ENCODE measurements at regions not wholly inside any gene's neighbourhood (a gene's known extent, or its start where the extent isn't known, plus 50 kb on each side); places are given as distances from the start of the nearest gene placed in this dataset.

- in situ Hi-C loops (cut with MboI; ENCODE audit: low sequenced_read_pairs, unreplicated experiment): no loop called here
- TF ChIP-seq, protein P1, sequence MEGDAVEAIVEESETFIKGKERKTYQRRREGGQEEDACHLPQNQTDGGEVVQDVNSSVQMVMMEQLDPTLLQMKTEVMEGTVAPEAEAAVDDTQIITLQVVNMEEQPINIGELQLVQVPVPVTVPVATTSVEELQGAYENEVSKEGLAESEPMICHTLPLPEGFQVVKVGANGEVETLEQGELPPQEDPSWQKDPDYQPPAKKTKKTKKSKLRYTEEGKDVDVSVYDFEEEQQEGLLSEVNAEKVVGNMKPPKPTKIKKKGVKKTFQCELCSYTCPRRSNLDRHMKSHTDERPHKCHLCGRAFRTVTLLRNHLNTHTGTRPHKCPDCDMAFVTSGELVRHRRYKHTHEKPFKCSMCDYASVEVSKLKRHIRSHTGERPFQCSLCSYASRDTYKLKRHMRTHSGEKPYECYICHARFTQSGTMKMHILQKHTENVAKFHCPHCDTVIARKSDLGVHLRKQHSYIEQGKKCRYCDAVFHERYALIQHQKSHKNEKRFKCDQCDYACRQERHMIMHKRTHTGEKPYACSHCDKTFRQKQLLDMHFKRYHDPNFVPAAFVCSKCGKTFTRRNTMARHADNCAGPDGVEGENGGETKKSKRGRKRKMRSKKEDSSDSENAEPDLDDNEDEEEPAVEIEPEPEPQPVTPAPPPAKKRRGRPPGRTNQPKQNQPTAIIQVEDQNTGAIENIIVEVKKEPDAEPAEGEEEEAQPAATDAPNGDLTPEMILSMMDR (IDR thresholded peaks at IDR 0.05; ENCODE audit: borderline replicate concordance, control extremely low read depth, extremely low read depth, insufficient read depth, missing control alignments): no peak
- DNase-seq (ENCODE audit: low spot score): no peak
Measured at GRCh38 chr2:64394153-64394552, 59.8 kb upstream of the LGALSL start.

GRCh38 chr2:64396001-64396400 is 58.0 kb upstream of the LGALSL start:
- DNase-seq (ENCODE audit: low spot score): no peak
- in situ Hi-C loops (cut with MboI; ENCODE audit: low sequenced_read_pairs, unreplicated experiment): no loop called here
- TF ChIP-seq, protein P1 (IDR thresholded peaks at IDR 0.05; ENCODE audit: borderline replicate concordance, control extremely low read depth, extremely low read depth, insufficient read depth, missing control alignments): no peak

DNA sequence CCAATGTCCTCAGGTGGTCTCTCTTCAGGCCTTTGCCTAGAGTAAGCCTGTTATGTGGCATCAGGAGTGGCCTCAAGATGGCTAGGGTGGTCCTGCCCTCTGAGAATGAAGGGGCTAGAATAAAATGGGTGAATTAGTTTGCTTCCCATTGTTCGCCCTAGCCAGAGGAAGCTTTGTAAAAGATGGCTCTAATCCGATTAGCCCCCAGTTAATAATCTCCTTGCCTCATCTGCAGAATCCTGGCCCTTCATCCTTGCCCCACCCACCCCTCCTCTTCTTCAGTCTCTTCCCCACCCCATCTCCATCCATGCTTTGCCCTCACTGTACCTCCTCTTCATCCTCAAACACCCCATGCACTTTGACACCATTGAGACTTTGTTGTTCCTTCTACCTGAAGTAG is 57.4 kb upstream of the LGALSL start:
- in situ Hi-C loops (cut with MboI; ENCODE audit: low sequenced_read_pairs, unreplicated experiment): no loop called here

GRCh38 chr2:64398516-64399129 is 55.3 kb upstream of the LGALSL start:
- in situ Hi-C loops (cut with MboI; ENCODE audit: low sequenced_read_pairs, unreplicated experiment): no loop called here
- TF ChIP-seq, protein P1 (IDR thresholded peaks at IDR 0.05; ENCODE audit: borderline replicate concordance, control extremely low read depth, extremely low read depth, insufficient read depth, missing control alignments): no peak
- DNase-seq (ENCODE audit: low spot score): no peak

More for the DNA sequence above, 57.4 kb upstream of the LGALSL start:
- DNase-seq (ENCODE audit: low spot score): no peak
- TF ChIP-seq, protein P1 (IDR thresholded peaks at IDR 0.05; ENCODE audit: borderline replicate concordance, control extremely low read depth, extremely low read depth, insufficient read depth, missing control alignments): no peak

DNA sequence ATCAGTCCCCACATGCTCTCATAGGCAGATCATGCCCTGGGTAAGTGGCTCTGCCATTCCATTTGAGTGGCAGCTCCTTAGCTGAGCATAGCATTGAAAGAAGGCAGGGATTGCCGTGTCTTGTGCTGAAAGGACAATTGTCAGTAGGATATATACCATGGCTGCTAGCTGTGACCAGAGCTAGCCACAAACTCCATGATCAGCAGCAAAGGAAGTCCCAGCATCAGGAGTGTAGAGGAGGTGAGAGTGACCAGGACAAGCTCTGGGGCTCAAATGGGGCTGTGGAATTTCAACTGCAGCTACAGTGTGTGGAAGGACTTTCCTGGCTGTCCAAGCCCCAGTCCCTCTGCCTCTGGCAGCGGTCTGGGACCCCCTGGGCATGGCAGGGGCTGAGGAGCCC is 54.4 kb upstream of the LGALSL start:
- no peak for DNase-seq (ENCODE audit: low spot score)
- in situ Hi-C loops (cut with MboI; ENCODE audit: low sequenced_read_pairs, unreplicated experiment): no loop called here
- TF ChIP-seq, protein P1 (IDR thresholded peaks at IDR 0.05; ENCODE audit: borderline replicate concordance, control extremely low read depth, extremely low read depth, insufficient read depth, missing control alignments): no peak

- in situ Hi-C loops (cut with MboI; ENCODE audit: low sequenced_read_pairs, unreplicated experiment): no loop called here
- TF ChIP-seq, protein P1 (IDR thresholded peaks at IDR 0.05; ENCODE audit: borderline replicate concordance, control extremely low read depth, extremely low read depth, insufficient read depth, missing control alignments): no peak
- no peak for DNase-seq (ENCODE audit: low spot score)
Measured at GRCh38 chr2:64400105-64400728, 53.7 kb upstream of the LGALSL start.

Data from GM13976 (cell line).